NT2/D1 (cell line): ENCODE measurements at regions not wholly inside any gene's neighbourhood (a gene's known extent, or its start where the extent isn't known, plus 50 kb on each side); places are given as distances from the start of the nearest gene placed in this dataset.

Experiments
- DNase-seq: peaks from one replicate; pipeline ENCODE4 v3.0.0-alpha.2; 2011; ENCODE audit warnings: low read depth, low spot score
- H3K27me3 ChIP-seq: 2 replicates; pipeline ENCODE4 v1.6.0; 2011; ENCODE audit warnings: mild to moderate bottlenecking; ENCODE audit not compliant: insufficient read length, insufficient read depth
- H3K36me3 ChIP-seq: 2 replicates; pipeline ENCODE4 v1.6.1; 2011; ENCODE audit warnings: mild to moderate bottlenecking, low read length, mixed read lengths; ENCODE audit not compliant: insufficient read depth, insufficient read length
- H3K4me1 ChIP-seq: 2 replicates; pipeline ENCODE4 v1.5.1; 2011; ENCODE audit not compliant: insufficient read depth, insufficient read length
- H3K4me3 ChIP-seq: 2 replicates; pipeline ENCODE4 v1.5.1; 2011; ENCODE audit warnings: low read depth; ENCODE audit not compliant: insufficient read length
- H3K9ac ChIP-seq: 2 replicates; pipeline ENCODE4 v1.6.0; 2011; ENCODE audit warnings: low read depth; ENCODE audit not compliant: insufficient read length
- H3K9me3 ChIP-seq: 2 replicates; pipeline ENCODE4 v1.5.1; 2011; ENCODE audit warnings: mild to moderate bottlenecking, low read length; ENCODE audit not compliant: insufficient read depth
- SUZ12 ChIP-seq: IDR thresholded peaks from 2 replicates; pipeline ENCODE4 v1.6.1; 2011; ENCODE audit not compliant: insufficient read length, insufficient read depth; ENCODE audit errors: extremely low read depth
- YY1 ChIP-seq: IDR thresholded peaks from 2 replicates; pipeline ENCODE4 v1.6.1; 2011; ENCODE audit not compliant: insufficient read length, insufficient read depth
- ZNF274 ChIP-seq: IDR thresholded peaks from 2 replicates; pipeline ENCODE4 v1.6.1; 2011; ENCODE audit warnings: mild to moderate bottlenecking, low read depth, low read length

DNA sequence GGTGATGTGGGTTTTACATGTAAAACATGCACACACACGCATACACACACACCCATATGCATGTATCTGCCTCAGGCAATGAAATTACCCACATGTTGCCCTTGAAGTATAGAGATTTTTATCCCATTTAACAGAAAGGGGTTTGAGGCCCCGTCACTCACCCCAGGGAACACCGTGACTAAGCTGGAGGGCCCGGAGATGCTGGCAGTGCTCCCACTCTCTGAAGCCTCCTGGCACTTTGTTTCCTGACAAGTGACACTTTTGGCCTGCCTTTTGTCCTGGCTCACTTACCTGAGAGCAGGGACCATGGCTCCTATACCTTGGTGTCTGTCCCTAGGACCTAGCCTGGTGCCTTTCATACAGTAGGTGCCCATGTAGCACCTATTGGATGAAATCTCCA lies 50.0 kb upstream of the TNRC6C start:
- DNase-seq: no peak
- TF ChIP-seq ZNF274 (no peak), SUZ12 (no peak), YY1 (no peak)
- Histone ChIP-seq H3K36me3 (no peaks in the 10 kb centered on the region), H3K9ac (no peak overlapping the region), H3K27me3 (no peaks in the 10 kb centered on the region), H3K9me3 (no peaks in the 10 kb centered on the region; the same call in 1 of the 2 replicates), H3K4me3 (no peak overlapping the region), H3K4me1 (peaks cover 2% of the 10 kb centered on the region)
